Prostate gland (tissue), 2 donors: ENCODE measurements at regions not wholly inside any gene's neighbourhood (a gene's known extent, or its start where the extent isn't known, plus 50 kb on each side); places are given as distances from the start of the nearest gene placed in this dataset.

Experiments
- DNase-seq: peaks from one replicate; pipeline ENCODE4 v3.0.0-alpha.2; 2019; ENCODE audit warnings: low spot score
- H3K27ac ChIP-seq, 2 donors: fragments of 200-600 bp; sonication (generic); 2 replicates each; pipeline ENCODE4 v1.5.1; 2017 to 2019
- H3K27me3 ChIP-seq: fragments of 200-600 bp; sonication (generic); replicated peaks from 2 replicates; pipeline ENCODE4 v1.5.1; 2019; ENCODE audit not compliant: insufficient read depth
- H3K36me3 ChIP-seq, 2 donors: fragments of 200-600 bp; sonication (generic); 1 replicate in 1 of 2; 2 replicates in 1 of 2; pipeline versions ENCODE4 v1.5.1 to v1.8.1; 2017 to 2019
- H3K4me1 ChIP-seq: fragments of 200-600 bp; sonication (generic); replicated peaks from 2 replicates; pipeline ENCODE4 v1.5.1; 2019
- H3K4me3 ChIP-seq, 2 donors: fragments of 200-600 bp; sonication (generic); 2 replicates each; pipeline ENCODE4 v1.5.1; 2017 to 2019
- H3K9me3 ChIP-seq: fragments of 200-600 bp; sonication (generic); 2 replicates; pipeline ENCODE4 v1.5.1; 2017
- POLR2A ChIP-seq: fragments of 450-650 bp; IDR thresholded peaks from one replicate; pipeline ENCODE4 v1.6.1; 2016; ENCODE audit warnings: antibody characterized with exemption, mild to moderate bottlenecking
- POLR2AphosphoS5 ChIP-seq: sonication (generic); formaldehyde crosslinking; IDR thresholded peaks from one replicate; pipeline ENCODE4 v1.6.1; 2017; ENCODE audit warnings: antibody characterized with exemption
- WGBS: methylation state at CpG from one replicate; pipeline ENCODE4 v1.1.5; 2018; 5-methylcytosine and 5-hydroxymethylcytosine counted together
- intact Hi-C: fragments of 100-400 bp; cut with DNase I; formaldehyde crosslinking; loops from one replicate; pipeline ENCODE4 v1.14.2; 2022
- TF ChIP-seq, protein P1 (sequence below), 4 experiments: fragments of 200-600 bp in 2 of 4; fragments of 450-650 bp in 2 of 4; sonication (generic) in 2 of 4; IDR thresholded peaks; 1 replicate in 3 of 4; 2 replicates in 1 of 4; pipeline ENCODE4 v1.5.1; 2016 to 2019; ENCODE audit warnings: antibody characterized with exemption in 4 of 4, mild to moderate bottlenecking in 2 of 4, moderate library complexity in 2 of 4

DNA sequence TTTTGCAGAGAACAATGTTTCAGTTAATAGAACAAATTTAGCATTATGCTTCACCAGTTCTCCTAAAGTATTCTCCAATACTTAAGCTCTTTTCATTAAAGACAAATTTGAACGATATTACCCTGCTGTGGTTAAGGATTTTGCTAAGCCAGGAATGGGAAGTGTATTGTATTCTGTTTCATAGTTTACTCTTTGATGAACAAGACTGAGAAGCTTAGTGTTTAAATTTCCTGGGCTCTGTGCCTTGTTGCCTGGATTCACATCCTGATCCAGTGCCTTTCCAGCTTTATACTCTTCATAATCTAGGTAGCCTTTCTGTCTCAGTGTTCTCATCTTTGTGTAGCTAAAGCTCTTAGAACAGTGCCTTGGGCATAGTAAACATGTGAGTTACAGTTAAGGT is 58.6 kb upstream of the GLS start:
- no peaks in the 10 kb centered on the region for H3K27me3 ChIP-seq
- H3K9me3 ChIP-seq = no peaks in the 10 kb centered on the region
- no peak for TF ChIP-seq POLR2A
- TF ChIP-seq, protein P1, sequence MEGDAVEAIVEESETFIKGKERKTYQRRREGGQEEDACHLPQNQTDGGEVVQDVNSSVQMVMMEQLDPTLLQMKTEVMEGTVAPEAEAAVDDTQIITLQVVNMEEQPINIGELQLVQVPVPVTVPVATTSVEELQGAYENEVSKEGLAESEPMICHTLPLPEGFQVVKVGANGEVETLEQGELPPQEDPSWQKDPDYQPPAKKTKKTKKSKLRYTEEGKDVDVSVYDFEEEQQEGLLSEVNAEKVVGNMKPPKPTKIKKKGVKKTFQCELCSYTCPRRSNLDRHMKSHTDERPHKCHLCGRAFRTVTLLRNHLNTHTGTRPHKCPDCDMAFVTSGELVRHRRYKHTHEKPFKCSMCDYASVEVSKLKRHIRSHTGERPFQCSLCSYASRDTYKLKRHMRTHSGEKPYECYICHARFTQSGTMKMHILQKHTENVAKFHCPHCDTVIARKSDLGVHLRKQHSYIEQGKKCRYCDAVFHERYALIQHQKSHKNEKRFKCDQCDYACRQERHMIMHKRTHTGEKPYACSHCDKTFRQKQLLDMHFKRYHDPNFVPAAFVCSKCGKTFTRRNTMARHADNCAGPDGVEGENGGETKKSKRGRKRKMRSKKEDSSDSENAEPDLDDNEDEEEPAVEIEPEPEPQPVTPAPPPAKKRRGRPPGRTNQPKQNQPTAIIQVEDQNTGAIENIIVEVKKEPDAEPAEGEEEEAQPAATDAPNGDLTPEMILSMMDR (IDR thresholded peaks at IDR 0.05) = no peak
- TF ChIP-seq POLR2AphosphoS5 = no peak
- no peak overlapping the region for H3K27ac ChIP-seq
- no peak for DNase-seq
- intact Hi-C loops = no loop called here
- WGBS = 38% methylated on average over 1 of the region's 1 CpG
- H3K4me3 ChIP-seq = no peak overlapping the region
- no peaks in the 10 kb centered on the region for H3K4me1 ChIP-seq
- no peaks in the 10 kb centered on the region for H3K36me3 ChIP-seq

DNA sequence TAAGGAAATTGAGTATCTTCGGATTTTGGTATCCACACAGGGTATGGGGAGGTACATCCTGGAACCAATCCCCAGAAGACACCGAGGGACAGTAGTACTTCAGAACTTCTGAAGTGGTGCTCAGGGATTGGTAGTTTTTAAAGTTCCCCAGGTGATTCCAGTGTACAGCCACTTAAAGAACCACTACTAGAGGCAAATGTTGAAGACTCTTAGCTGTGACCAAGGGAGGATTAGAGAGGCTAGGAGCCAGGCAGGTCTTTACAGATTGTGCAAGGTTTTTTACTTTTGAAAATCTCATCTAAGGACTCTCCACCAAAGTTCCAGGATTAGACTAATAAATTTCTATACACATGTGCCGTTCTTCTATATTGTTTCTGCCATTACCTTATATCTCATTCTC is 52.9 kb upstream of the GLS start:
- WGBS = 88% methylated on average over 3 of the region's 3 CpGs
- intact Hi-C loops = no loop called here

DNA sequence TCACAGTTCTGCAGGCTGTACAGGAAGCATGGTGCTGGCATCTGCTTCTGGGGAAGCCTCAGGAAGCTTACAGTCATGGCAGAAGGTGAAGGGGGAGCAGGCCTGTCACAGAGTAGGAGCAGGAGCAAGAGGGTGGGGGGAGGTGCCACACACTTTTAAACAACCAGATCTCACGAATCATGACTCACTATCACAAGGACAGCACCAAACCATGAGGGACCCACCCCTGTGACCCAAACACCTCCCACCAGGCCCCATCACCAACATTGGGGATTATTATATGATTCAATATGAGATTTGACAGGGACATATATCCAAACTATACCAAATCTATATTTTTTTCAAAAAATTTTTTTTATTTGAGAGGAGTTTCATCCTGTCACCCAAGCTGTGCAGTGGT is 51.0 kb upstream of the GLS start:
- H3K4me1 ChIP-seq = no peaks in the 10 kb centered on the region
- no peak for DNase-seq
- 92% methylated on average over 1 of the region's 1 CpG for WGBS

More for the DNA sequence above, 52.9 kb upstream of the GLS start:
- DNase-seq = no peak
- Histone ChIP-seq H3K36me3 (no peaks in the 10 kb centered on the region), H3K27ac (no peak overlapping the region), H3K27me3 (no peaks in the 10 kb centered on the region), H3K4me1 (no peaks in the 10 kb centered on the region), H3K4me3 (no peak overlapping the region), H3K9me3 (no peaks in the 10 kb centered on the region)
- TF ChIP-seq POLR2A (no peak), POLR2AphosphoS5 (no peak)
- TF ChIP-seq, protein P1 (IDR thresholded peaks at IDR 0.05) = no peak

More for the DNA sequence above, 51.0 kb upstream of the GLS start:
- no peaks in the 10 kb centered on the region for H3K36me3 ChIP-seq
- no peaks in the 10 kb centered on the region for H3K27me3 ChIP-seq
- no peaks in the 10 kb centered on the region for H3K9me3 ChIP-seq
- H3K27ac ChIP-seq = no peak overlapping the region
- intact Hi-C loops = no loop called here
- H3K4me3 ChIP-seq = no peak overlapping the region
- TF ChIP-seq POLR2A (no peak), POLR2AphosphoS5 (no peak)
- TF ChIP-seq, protein P1 (IDR thresholded peaks at IDR 0.05) = no peak
